Endothelial cell of umbilical vein (primary cell): ENCODE measurements at regions not wholly inside any gene's neighbourhood (a gene's known extent, or its start where the extent isn't known, plus 50 kb on each side); places are given as distances from the start of the nearest gene placed in this dataset.

ENCODE experiments used
- CTCF ChIP-seq, 2 donors: IDR thresholded peaks; 1 replicate in 1 of 2; 2 replicates in 1 of 2; pipeline ENCODE4 v1.5.1; 2011; ENCODE audit warnings: low read length in 2 of 2, mild to moderate bottlenecking in 2 of 2, moderate library complexity in 2 of 2, control low read depth in 1 of 2, inconsistent platforms in 1 of 2, low read depth in 1 of 2; ENCODE audit not compliant: insufficient read depth in 1 of 2; ENCODE audit errors: extremely low read depth in 1 of 2
- EZH2 ChIP-seq: IDR thresholded peaks from 2 replicates; pipeline ENCODE4 v1.6.1; 2012; ENCODE audit warnings: borderline replicate concordance, low read depth, mild to moderate bottlenecking, moderate library complexity, low read length, inconsistent platforms; ENCODE audit not compliant: severe bottlenecking
- FOS ChIP-seq: IDR thresholded peaks from 2 replicates; pipeline ENCODE4 v1.6.1; 2011; ENCODE audit warnings: mild to moderate bottlenecking, low read length, moderate library complexity, borderline replicate concordance; ENCODE audit not compliant: insufficient read depth
- JUN ChIP-seq: IDR thresholded peaks from 2 replicates; pipeline ENCODE4 v1.6.1; 2011; ENCODE audit warnings: borderline replicate concordance, low read depth; ENCODE audit not compliant: insufficient read length, insufficient read depth
- MAX ChIP-seq: IDR thresholded peaks from 2 replicates; pipeline ENCODE4 v1.6.1; 2011; ENCODE audit not compliant: insufficient read depth, insufficient read length
- MYC ChIP-seq: IDR thresholded peaks from one replicate; pipeline ENCODE4 v1.6.1; 2011; ENCODE audit warnings: mild to moderate bottlenecking, low read depth, low read length
- POLR2A ChIP-seq: IDR thresholded peaks from 2 replicates; pipeline ENCODE4 v1.6.1; 2012; ENCODE audit warnings: low read depth, mild to moderate bottlenecking, control low read depth, low read length
- POLR2AphosphoS5 ChIP-seq: IDR thresholded peaks from 2 replicates; pipeline ENCODE4 v1.6.1; 2012; ENCODE audit warnings: low read depth, mild to moderate bottlenecking, control low read depth, low read length, moderate library complexity; ENCODE audit not compliant: insufficient read depth

- no peak for TF ChIP-seq CTCF (IDR thresholded peaks at IDR 0.05; ENCODE audit: extremely low read depth in 1 of 2, insufficient read depth in 1 of 2, low read depth in 1 of 2, low read length in 2 of 2)
- no peak for TF ChIP-seq MAX
- no peak for TF ChIP-seq FOS
- no peak for TF ChIP-seq POLR2AphosphoS5
- TF ChIP-seq POLR2A, result no peak
- no peak for TF ChIP-seq EZH2
- TF ChIP-seq JUN, result no peak
- no peak for TF ChIP-seq MYC
Observed at GRCh38 chr5:52620315-52620714, 167.4 kb upstream of the ITGA1 start.
